GM12864 (cell line): ENCODE measurements at regions not wholly inside any gene's neighbourhood (a gene's known extent, or its start where the extent isn't known, plus 50 kb on each side); places are given as distances from the start of the nearest gene placed in this dataset.

Source experiments
- DNase-seq: peaks from one replicate; pipeline ENCODE4 v3.0.0-alpha.2; 2011; ENCODE audit warnings: low read depth
- H3K4me3 ChIP-seq: 2 replicates; pipeline ENCODE4 v1.5.1; 2011; ENCODE audit warnings: mild to moderate bottlenecking, low read depth, low read length, control low read depth
- TF ChIP-seq, protein P1 (sequence below): IDR thresholded peaks from 2 replicates; pipeline ENCODE4 v1.5.1; 2011; ENCODE audit warnings: low read depth, mild to moderate bottlenecking, moderate library complexity, low read length, control low read depth, inconsistent platforms; ENCODE audit errors: missing control alignments

DNA sequence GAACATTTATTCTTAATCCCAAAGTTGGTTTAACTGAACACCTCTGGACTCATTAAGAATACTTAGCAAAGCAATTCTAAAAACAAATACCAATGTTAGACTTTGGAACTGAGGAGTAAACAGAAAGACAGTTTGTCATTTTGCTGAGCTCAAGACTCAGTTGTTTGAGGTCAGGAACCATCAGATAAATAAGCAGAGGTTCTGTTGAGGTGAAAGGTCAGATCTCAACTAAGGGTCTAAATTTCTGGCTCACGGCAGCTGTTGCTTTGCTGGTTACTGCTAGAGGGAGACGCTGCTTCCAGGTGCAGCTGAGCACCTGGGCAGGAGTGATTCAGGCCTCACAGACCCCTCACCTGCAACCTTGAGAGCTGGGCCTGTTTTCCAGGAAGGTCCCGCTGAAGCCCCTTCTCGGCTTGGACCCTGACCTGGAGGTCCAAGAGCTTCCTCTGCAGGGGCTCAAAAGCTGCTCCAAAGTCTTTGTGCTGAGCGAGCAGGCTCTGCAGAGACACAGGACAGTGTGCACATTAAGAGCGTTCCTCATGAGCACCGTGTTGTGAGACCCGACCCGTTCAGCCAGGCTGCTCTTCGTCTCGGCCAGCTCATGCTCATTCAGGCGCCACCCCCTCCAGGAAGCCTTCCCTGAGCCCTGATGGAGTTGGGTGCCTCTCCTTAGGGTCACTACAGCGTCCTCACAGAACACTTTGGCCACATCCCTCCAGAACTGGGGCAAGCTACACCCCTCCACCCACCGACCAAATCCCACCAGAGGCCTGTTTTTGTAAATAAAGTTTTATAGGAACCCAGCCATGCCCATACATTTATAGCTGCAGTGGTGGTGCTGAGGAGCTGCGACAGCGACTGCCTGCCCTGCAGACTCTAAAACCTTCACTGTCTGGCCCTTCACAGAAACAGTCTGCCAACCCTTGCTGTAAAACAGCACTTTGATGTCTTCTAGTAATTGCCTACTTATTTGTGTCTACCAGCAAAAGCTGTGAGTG lies 72.0 kb downstream of the SYNE3 start:
- no peak for DNase-seq
- TF ChIP-seq, protein P1, sequence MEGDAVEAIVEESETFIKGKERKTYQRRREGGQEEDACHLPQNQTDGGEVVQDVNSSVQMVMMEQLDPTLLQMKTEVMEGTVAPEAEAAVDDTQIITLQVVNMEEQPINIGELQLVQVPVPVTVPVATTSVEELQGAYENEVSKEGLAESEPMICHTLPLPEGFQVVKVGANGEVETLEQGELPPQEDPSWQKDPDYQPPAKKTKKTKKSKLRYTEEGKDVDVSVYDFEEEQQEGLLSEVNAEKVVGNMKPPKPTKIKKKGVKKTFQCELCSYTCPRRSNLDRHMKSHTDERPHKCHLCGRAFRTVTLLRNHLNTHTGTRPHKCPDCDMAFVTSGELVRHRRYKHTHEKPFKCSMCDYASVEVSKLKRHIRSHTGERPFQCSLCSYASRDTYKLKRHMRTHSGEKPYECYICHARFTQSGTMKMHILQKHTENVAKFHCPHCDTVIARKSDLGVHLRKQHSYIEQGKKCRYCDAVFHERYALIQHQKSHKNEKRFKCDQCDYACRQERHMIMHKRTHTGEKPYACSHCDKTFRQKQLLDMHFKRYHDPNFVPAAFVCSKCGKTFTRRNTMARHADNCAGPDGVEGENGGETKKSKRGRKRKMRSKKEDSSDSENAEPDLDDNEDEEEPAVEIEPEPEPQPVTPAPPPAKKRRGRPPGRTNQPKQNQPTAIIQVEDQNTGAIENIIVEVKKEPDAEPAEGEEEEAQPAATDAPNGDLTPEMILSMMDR, result no peak
- H3K4me3 ChIP-seq, result no peak overlapping the region

DNA sequence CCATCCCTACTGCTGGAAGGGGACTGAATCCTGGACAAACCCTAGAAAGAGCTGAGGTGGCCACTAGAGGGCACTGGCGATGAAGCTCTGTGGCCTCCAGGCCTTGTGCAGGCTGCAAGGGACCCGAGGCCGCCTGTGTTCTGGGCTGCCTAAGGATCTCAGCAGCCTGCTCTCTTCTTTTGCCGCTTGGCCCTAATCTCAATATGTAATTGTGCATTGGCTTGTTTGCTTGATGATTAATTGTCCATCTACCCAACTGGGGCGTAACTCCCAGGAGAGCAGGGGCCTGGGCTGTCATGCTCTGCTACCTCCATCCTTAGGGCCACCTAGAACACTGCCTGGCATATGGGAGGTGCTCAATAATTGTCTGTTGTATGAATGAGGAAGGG lies 73.8 kb downstream of the SYNE3 start:
- no peak overlapping the region for H3K4me3 ChIP-seq
- TF ChIP-seq, protein P1, result peak; percentile 96
- peak; percentile 41 for DNase-seq

DNA sequence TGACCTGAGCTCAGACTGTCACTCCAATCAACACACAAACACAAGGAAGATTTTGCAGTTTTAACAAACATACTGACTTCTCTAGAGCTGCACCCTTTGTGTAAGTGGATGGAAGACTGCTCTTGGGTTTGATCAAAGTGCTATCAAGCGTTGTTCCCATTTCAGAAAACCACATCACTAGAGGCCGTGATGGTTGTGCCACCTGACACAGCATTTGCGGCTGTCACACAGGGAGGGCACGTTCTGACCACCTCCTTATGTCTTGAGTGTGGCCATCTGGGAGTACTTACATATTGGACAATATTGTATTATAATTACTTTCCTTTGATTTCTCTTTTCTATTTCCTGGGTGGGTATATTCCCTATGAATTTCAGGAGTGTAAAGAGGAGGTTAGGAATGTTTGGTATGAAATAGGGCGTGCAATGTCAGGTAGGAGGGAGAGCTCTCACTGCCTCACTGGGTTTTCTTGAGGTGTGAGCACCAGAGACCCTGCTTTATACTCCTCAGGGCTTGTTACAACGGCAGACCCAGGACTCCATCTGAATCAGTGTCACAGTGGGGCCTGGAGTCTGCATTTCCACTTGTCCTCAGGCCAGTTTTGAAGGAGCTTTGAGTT lies 74.3 kb downstream of the SYNE3 start:
- TF ChIP-seq, protein P1, result no peak
- no peak overlapping the region for H3K4me3 ChIP-seq
- DNase-seq, result no peak

DNA sequence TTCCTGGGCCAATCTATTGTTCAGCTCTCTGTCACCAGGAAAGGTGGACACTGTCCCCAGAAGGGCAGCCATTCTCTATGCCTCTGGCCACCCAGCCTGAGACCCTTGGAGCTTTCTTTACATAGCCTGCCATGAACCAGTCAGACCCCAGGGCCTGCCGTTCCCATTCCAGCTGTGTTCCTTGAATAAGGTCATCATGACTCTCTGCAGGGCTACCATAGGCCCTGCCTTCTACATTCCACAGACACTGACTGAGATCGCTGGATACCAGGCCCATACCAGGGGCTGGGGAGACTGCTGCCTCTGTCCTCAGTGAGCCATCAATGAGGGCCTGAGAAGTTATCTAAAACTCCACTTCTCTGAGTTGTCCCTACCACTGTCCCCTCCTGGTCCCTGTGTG lies 75.5 kb downstream of the SYNE3 start:
- DNase-seq, result no peak
- TF ChIP-seq, protein P1, result no peak
- H3K4me3 ChIP-seq, result no peak overlapping the region

DNA sequence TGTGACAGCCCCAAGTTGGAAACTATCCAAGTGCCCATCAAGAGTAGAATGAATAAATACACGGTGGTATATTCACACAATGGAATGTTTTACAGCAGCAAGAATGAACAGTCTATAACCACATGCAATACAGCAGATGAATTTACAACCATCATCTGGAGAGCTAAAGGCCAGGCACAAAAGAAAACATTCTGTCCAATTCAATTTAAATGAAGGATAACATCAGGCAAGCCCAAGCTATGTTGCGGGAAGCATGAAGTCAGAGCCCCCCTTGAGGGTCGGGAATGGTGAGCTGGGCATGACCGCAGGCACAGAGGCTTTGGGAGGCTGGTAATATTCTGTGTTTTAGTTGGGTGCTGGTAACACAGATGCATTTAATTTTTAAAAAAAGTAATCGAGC lies 76.0 kb downstream of the SYNE3 start:
- TF ChIP-seq, protein P1, result no peak
- no peak overlapping the region for H3K4me3 ChIP-seq
- DNase-seq, result no peak

DNA sequence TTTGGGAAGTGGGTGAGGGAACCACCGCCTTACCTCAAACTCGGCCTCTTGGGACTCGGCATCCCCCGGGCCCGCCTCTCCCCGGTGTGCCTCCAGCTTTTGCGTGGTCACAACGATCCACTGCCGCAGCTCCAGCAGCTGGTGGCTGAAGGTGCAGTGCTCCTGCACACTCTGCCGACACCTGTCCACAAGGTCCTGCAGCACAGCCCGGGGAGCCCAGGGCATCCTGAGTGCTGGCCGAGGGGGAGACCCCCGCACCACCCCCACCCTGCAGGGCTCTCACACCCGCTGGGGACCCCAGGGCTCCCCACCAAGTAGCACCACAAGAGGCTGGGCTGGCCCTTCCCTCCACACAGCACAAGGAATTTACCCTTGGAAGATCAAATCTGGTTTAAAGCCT lies 76.6 kb downstream of the SYNE3 start:
- TF ChIP-seq, protein P1, result no peak
- no peak for DNase-seq
- no peak overlapping the region for H3K4me3 ChIP-seq
